ENCODE measurements at regions not wholly inside any gene's neighbourhood (a gene's known extent, or its start where the extent isn't known, plus 50 kb on each side); places are given as distances from the start of the nearest gene placed in this dataset.

DNA sequence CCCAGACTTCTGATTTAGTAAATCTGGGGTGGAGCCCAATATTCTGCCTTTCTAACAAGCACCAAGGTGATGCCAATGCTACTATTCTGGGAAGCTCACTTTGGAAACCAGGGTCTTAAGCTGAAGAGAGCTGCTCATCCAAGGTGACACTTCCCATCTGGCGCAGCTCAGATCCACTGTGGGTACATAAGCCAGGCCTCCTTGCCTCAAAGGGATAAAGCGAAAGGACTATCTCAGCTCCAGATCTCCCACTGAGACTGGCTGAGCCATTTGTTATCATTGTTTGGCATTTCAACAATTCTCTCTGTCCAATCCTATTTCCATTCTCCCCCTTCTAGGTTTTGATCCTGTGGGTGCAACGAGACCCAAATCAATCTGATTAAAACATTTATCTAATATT is 323.8 kb downstream of the GBE1 start:
- Histone ChIP-seq H3K9me1 (ENCODE audit: control insufficient read depth, insufficient read depth, low read length) (no peaks in the 10 kb centered on the region), H3K4me3 (no peak overlapping the region), H3K4me2 (ENCODE audit: insufficient read depth, low read length) (no peak overlapping the region), H3K36me3 (ENCODE audit: control insufficient read depth, insufficient read depth, low read length) (no peaks in the 10 kb centered on the region), H3K9me3 (replicated peaks; ENCODE audit: control insufficient read depth, insufficient read depth, low read depth, low read length) (no peaks in the 10 kb centered on the region), H3K27me3 (ENCODE audit: control insufficient read depth in 2 of 2, insufficient read depth in 2 of 2, low read length in 2 of 2) (no peaks in the 10 kb centered on the region), H2AFZ (ENCODE audit: low read depth, low read length) (no peak overlapping the region), H3K27ac (ENCODE audit: extremely low read depth, low read depth, low read length) (no peak overlapping the region), H3K9ac (ENCODE audit: insufficient read depth in 1 of 2, low read depth in 2 of 2, low read length in 2 of 2) (no peak overlapping the region), H4K20me1 (replicated peaks; ENCODE audit: control insufficient read depth, insufficient read depth, low read length) (no peaks in the 10 kb centered on the region), H3K79me2 (ENCODE audit: control insufficient read depth, insufficient read depth, low read length) (no peaks in the 10 kb centered on the region), H3K4me1 (replicated peaks in 1 of 2; ENCODE audit: control insufficient read depth in 2 of 2, insufficient read depth in 2 of 2, low read length in 2 of 2) (no peaks in the 10 kb centered on the region)
- no TSS peak for BruUV-seq (replicated peaks)
- intact Hi-C loops (cut with micrococcal nuclease) (no loop called here), in situ Hi-C loops (cut with MboI) (no loop called here)
- DNase-seq (ENCODE audit: extremely low read depth in 1 of 4, low spot score in 3 of 4) (no peak), FAIRE-seq (no peak), ATAC-seq (no peak)
- WGBS (ENCODE audit: insufficient coverage, low coverage, missing lambda C conversion rate): 0% methylated on average over 3 of the region's 3 CpGs
- ChIA-PET CTCF (ENCODE audit: low intra/inter-chr PET ratio) (no interaction called here), POLR2A (no interaction called here)
- TF ChIP-seq, protein P1, sequence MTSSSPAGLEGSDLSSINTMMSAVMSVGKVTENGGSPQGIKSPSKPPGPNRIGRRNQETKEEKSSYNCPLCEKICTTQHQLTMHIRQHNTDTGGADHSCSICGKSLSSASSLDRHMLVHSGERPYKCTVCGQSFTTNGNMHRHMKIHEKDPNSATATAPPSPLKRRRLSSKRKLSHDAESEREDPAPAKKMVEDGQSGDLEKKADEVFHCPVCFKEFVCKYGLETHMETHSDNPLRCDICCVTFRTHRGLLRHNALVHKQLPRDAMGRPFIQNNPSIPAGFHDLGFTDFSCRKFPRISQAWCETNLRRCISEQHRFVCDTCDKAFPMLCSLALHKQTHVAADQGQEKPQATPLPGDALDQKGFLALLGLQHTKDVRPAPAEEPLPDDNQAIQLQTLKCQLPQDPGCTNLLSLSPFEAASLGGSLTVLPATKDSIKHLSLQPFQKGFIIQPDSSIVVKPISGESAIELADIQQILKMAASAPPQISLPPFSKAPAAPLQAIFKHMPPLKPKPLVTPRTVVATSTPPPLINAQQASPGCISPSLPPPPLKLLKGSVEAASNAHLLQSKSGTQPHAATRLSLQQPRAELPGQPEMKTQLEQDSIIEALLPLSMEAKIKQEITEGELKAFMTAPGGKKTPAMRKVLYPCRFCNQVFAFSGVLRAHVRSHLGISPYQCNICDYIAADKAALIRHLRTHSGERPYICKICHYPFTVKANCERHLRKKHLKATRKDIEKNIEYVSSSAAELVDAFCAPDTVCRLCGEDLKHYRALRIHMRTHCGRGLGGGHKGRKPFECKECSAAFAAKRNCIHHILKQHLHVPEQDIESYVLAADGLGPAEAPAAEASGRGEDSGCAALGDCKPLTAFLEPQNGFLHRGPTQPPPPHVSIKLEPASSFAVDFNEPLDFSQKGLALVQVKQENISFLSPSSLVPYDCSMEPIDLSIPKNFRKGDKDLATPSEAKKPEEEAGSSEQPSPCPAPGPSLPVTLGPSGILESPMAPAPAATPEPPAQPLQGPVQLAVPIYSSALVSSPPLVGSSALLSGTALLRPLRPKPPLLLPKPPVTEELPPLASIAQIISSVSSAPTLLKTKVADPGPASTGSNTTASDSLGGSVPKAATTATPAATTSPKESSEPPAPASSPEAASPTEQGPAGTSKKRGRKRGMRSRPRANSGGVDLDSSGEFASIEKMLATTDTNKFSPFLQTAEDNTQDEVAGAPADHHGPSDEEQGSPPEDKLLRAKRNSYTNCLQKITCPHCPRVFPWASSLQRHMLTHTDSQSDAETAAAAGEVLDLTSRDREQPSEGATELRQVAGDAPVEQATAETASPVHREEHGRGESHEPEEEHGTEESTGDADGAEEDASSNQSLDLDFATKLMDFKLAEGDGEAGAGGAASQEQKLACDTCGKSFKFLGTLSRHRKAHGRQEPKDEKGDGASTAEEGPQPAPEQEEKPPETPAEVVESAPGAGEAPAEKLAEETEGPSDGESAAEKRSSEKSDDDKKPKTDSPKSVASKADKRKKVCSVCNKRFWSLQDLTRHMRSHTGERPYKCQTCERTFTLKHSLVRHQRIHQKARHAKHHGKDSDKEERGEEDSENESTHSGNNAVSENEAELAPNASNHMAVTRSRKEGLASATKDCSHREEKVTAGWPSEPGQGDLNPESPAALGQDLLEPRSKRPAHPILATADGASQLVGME (CRISPR knock-in tag; IDR thresholded peaks at IDR 0.05): no peak
- no peak for TF ChIP-seq ZNF717 (CRISPR knock-in tag; IDR thresholded peaks at IDR 0.05)
- no peak for TF ChIP-seq SP1 (CRISPR knock-in tag; IDR thresholded peaks at IDR 0.05)
- no peak for TF ChIP-seq CBX1 (IDR thresholded peaks at IDR 0.05; ENCODE audit: low read depth)
- no peak for TF ChIP-seq EP300 (IDR thresholded peaks at IDR 0.05; ENCODE audit: low read length)
- TF ChIP-seq PHB (CRISPR knock-in tag; IDR thresholded peaks at IDR 0.05): no peak
- no peak for TF ChIP-seq SMARCB1 (IDR thresholded peaks at IDR 0.05; ENCODE audit: insufficient read length, low read depth)
- no peak for TF ChIP-seq POLR3A (IDR thresholded peaks at IDR 0.05; ENCODE audit: borderline replicate concordance, extremely low read depth, insufficient read depth, insufficient read length)

Measured in K562 (cell line).